ENCODE measurements at regions not wholly inside any gene's neighbourhood (a gene's known extent, or its start where the extent isn't known, plus 50 kb on each side); places are given as distances from the start of the nearest gene placed in this dataset.

- ChIA-PET POLR2A (no interaction called here), CTCF (ENCODE audit: low intra/inter-chr PET ratio, low total read pairs) (no interaction called here)
- no peak overlapping the region for H2AFZ ChIP-seq (ENCODE audit: low read length)
- FAIRE-seq, result no peak
- no peak for ATAC-seq
- in situ Hi-C loops (cut with HindIII; ENCODE audit: extremely low pct_ligation_motif_present, low pct_unique_long_range_greater_than_20kb), result no loop called here
- H3K4me2 ChIP-seq (ENCODE audit: low read depth, low read length), result no peak overlapping the region
- BruUV-seq (replicated peaks), result no TSS peak
- no peak overlapping the region for H3K9ac ChIP-seq (ENCODE audit: insufficient read depth, low read depth, low read length)
- H3K27me3 ChIP-seq (ENCODE audit: control insufficient read depth in 1 of 2, insufficient read depth in 2 of 2, low read length in 2 of 2), result no peaks in the 10 kb centered on the region
- intact Hi-C loops (cut with micrococcal nuclease; ENCODE audit: unreplicated experiment), result no loop called here
- H3K9me3 ChIP-seq (ENCODE audit: low read length), result no peaks in the 10 kb centered on the region
- H3K36me3 ChIP-seq (replicated peaks in 1 of 2; ENCODE audit: control insufficient read depth in 1 of 2, insufficient read depth in 2 of 2, low read length in 2 of 2), result no peaks in the 10 kb centered on the region
- H3K27ac ChIP-seq (ENCODE audit: extremely low read length, insufficient read depth, low read length), result no peak overlapping the region
- H3K4me3 ChIP-seq (replicated peaks in 1 of 3; ENCODE audit: insufficient read depth in 1 of 3, low read depth in 2 of 3, low read length in 3 of 3), result no peak overlapping the region
- H4K20me1 ChIP-seq (ENCODE audit: insufficient read depth, low read length), result no peaks in the 10 kb centered on the region
- no peaks in the 10 kb centered on the region for H3K4me1 ChIP-seq (ENCODE audit: insufficient read depth, low read length)
- H3K79me2 ChIP-seq (ENCODE audit: insufficient read depth, low read length), result no peaks in the 10 kb centered on the region
- DNase-seq (ENCODE audit: low spot score), result no peak
- TF ChIP-seq, protein P1, sequence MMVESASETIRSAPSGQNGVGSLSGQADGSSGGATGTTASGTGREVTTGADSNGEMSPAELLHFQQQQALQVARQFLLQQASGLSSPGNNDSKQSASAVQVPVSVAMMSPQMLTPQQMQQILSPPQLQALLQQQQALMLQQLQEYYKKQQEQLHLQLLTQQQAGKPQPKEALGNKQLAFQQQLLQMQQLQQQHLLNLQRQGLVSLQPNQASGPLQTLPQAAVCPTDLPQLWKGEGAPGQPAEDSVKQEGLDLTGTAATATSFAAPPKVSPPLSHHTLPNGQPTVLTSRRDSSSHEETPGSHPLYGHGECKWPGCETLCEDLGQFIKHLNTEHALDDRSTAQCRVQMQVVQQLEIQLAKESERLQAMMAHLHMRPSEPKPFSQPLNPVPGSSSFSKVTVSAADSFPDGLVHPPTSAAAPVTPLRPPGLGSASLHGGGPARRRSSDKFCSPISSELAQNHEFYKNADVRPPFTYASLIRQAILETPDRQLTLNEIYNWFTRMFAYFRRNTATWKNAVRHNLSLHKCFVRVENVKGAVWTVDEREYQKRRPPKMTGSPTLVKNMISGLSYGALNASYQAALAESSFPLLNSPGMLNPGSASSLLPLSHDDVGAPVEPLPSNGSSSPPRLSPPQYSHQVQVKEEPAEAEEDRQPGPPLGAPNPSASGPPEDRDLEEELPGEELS (CRISPR knock-in tag; IDR thresholded peaks at IDR 0.05), result no peak
- no peak for TF ChIP-seq TSC22D2 (CRISPR knock-in tag; IDR thresholded peaks at IDR 0.05; ENCODE audit: borderline replicate concordance)
- TF ChIP-seq HNRNPK (IDR thresholded peaks at IDR 0.05; ENCODE audit: low read depth, low read length, poor library complexity, severe bottlenecking), result no peak
- TF ChIP-seq CREM (IDR thresholded peaks at IDR 0.05), result no peak
- TF ChIP-seq CREM (CRISPR knock-in tag; IDR thresholded peaks at IDR 0.05), result no peak
- TF ChIP-seq NFKB2 (CRISPR knock-in tag; IDR thresholded peaks at IDR 0.05; ENCODE audit: borderline replicate concordance), result no peak
- TF ChIP-seq FOXO4 (CRISPR knock-in tag; conservative IDR thresholded peaks at IDR 0.05), result no peak
- TF ChIP-seq CC2D1A (CRISPR knock-in tag; IDR thresholded peaks at IDR 0.05), result no peak
- TF ChIP-seq UBTF (CRISPR knock-in tag; IDR thresholded peaks at IDR 0.05), result no peak
- TF ChIP-seq, protein P2, sequence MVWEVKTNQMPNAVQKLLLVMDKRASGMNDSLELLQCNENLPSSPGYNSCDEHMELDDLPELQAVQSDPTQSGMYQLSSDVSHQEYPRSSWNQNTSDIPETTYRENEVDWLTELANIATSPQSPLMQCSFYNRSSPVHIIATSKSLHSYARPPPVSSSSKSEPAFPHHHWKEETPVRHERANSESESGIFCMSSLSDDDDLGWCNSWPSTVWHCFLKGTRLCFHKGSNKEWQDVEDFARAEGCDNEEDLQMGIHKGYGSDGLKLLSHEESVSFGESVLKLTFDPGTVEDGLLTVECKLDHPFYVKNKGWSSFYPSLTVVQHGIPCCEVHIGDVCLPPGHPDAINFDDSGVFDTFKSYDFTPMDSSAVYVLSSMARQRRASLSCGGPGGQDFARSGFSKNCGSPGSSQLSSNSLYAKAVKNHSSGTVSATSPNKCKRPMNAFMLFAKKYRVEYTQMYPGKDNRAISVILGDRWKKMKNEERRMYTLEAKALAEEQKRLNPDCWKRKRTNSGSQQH (CRISPR knock-in tag; IDR thresholded peaks at IDR 0.05; ENCODE audit: low read depth), result no peak
- no peak for TF ChIP-seq MAF1 (CRISPR knock-in tag; IDR thresholded peaks at IDR 0.05; ENCODE audit: borderline replicate concordance)
- no peak for TF ChIP-seq RORA (CRISPR knock-in tag; IDR thresholded peaks at IDR 0.05)
- TF ChIP-seq DMTF1 (CRISPR knock-in tag; IDR thresholded peaks at IDR 0.05), result no peak
Observed at GRCh38 chr11:81673001-81673400, 1060.7 kb downstream of the FAM181B start.
